Liver (tissue), 8 donors: ENCODE measurements at regions not wholly inside any gene's neighbourhood (a gene's known extent, or its start where the extent isn't known, plus 50 kb on each side); places are given as distances from the start of the nearest gene placed in this dataset.

Source experiments
- DNase-seq: peaks from one replicate; pipeline ENCODE4 v3.0.0-alpha.2; 2017; ENCODE audit warnings: low spot score
- H3K27ac ChIP-seq, 2 donors: one replicate each; pipeline ENCODE4 v1.7.0; 2013; ENCODE audit warnings: inconsistent platforms in 2 of 2, low read length in 2 of 2, control low read depth in 1 of 2, low read depth in 1 of 2, mild to moderate bottlenecking in 1 of 2
- H3K27me3 ChIP-seq, 4 donors: one replicate each; pipeline versions ENCODE4 v1.6.1 to v1.7.0; 2013; ENCODE audit warnings: low read length in 3 of 4, inconsistent platforms in 1 of 4, mild to moderate bottlenecking in 1 of 4, moderate library complexity in 1 of 4; ENCODE audit not compliant: control insufficient read depth in 4 of 4, insufficient read depth in 4 of 4
- H3K36me3 ChIP-seq, 4 donors: one replicate each; pipeline versions ENCODE4 v1.6.1 to v1.7.0; 2013; ENCODE audit warnings: low read length in 3 of 4, mild to moderate bottlenecking in 3 of 4, low read depth in 1 of 4, moderate library complexity in 1 of 4; ENCODE audit not compliant: control insufficient read depth in 4 of 4, insufficient read depth in 3 of 4
- H3K4me1 ChIP-seq, 4 donors: one replicate each; pipeline versions ENCODE4 v1.6.1 to v1.7.0; 2013; ENCODE audit warnings: low read length in 3 of 4, mild to moderate bottlenecking in 3 of 4, moderate library complexity in 1 of 4; ENCODE audit not compliant: control insufficient read depth in 4 of 4, insufficient read depth in 4 of 4
- H3K4me3 ChIP-seq, 3 donors: one replicate each; pipeline versions ENCODE4 v1.6.1 to v1.7.0; 2013; ENCODE audit warnings: low read length in 3 of 3, control low read depth in 1 of 3, low read depth in 1 of 3, mild to moderate bottlenecking in 1 of 3
- H3K9ac ChIP-seq, 2 donors: one replicate each; pipeline ENCODE4 v1.7.0; 2013; ENCODE audit warnings: low read length in 2 of 2, mild to moderate bottlenecking in 2 of 2, moderate library complexity in 2 of 2, control low read depth in 1 of 2, low read depth in 1 of 2
- H3K9me3 ChIP-seq, 4 donors: one replicate each; pipeline versions ENCODE4 v1.6.1 to v1.7.0; 2013; ENCODE audit warnings: low read length in 3 of 4; ENCODE audit not compliant: control insufficient read depth in 4 of 4
- ATF3 ChIP-seq: IDR thresholded peaks from 2 replicates; pipeline ENCODE4 v1.6.1; 2016; ENCODE audit warnings: antibody characterized with exemption
- CTCF ChIP-seq: fragments of 150-350 bp; IDR thresholded peaks from 2 replicates; pipeline ENCODE4 v1.5.1; 2017; ENCODE audit warnings: improper control_type of control experiment, low read depth, low read length; ENCODE audit not compliant: missing input control
- EGR1 ChIP-seq, 2 donors: IDR thresholded peaks; 2 replicates each; pipeline ENCODE4 v1.6.1; 2016 to 2018; ENCODE audit warnings: antibody characterized with exemption in 2 of 2, low read depth in 2 of 2
- FOXA1 ChIP-seq: IDR thresholded peaks from 2 replicates; pipeline ENCODE4 v1.6.1; 2016; ENCODE audit warnings: antibody characterized with exemption
- FOXA2 ChIP-seq: IDR thresholded peaks from 2 replicates; pipeline ENCODE4 v1.6.1; 2016; ENCODE audit warnings: antibody characterized with exemption
- GABPA ChIP-seq, 2 donors: IDR thresholded peaks in 1 of 2; conservative IDR thresholded peaks in 1 of 2; 2 replicates each; pipeline ENCODE4 v1.6.1; 2016; ENCODE audit warnings: antibody characterized with exemption in 2 of 2, mild to moderate bottlenecking in 1 of 2, moderate library complexity in 1 of 2
- HNF4A ChIP-seq, 2 donors: conservative IDR thresholded peaks; 2 replicates each; pipeline ENCODE4 v1.6.1; 2016; ENCODE audit warnings: antibody characterized with exemption in 2 of 2, mild to moderate bottlenecking in 2 of 2
- HNF4G ChIP-seq: IDR thresholded peaks from 2 replicates; pipeline ENCODE4 v1.6.1; 2016; ENCODE audit warnings: antibody characterized with exemption
- JUND ChIP-seq, 2 donors: IDR thresholded peaks; 2 replicates each; pipeline ENCODE4 v1.6.1; 2016; ENCODE audit warnings: antibody characterized with exemption in 2 of 2
- NR2F2 ChIP-seq: IDR thresholded peaks from 2 replicates; pipeline ENCODE4 v1.6.1; 2016; ENCODE audit warnings: antibody characterized with exemption
- RAD21 ChIP-seq, 2 donors: IDR thresholded peaks; 2 replicates each; pipeline ENCODE4 v1.6.1; 2016; ENCODE audit warnings: antibody characterized with exemption in 2 of 2, mild to moderate bottlenecking in 2 of 2
- RXRA ChIP-seq, 2 donors: IDR thresholded peaks; 2 replicates each; pipeline ENCODE4 v1.6.1; 2017 to 2018; ENCODE audit warnings: antibody characterized with exemption in 2 of 2, mild to moderate bottlenecking in 1 of 2
- SP1 ChIP-seq: IDR thresholded peaks from 2 replicates; pipeline ENCODE4 v1.6.1; 2018; ENCODE audit warnings: antibody characterized with exemption, mild to moderate bottlenecking
- TAF1 ChIP-seq: conservative IDR thresholded peaks from 2 replicates; pipeline ENCODE4 v1.6.1; 2016; ENCODE audit warnings: antibody characterized with exemption, mild to moderate bottlenecking
- YY1 ChIP-seq: IDR thresholded peaks from 2 replicates; pipeline ENCODE4 v1.6.1; 2016; ENCODE audit warnings: antibody characterized with exemption, mild to moderate bottlenecking
- WGBS: extraction: QIAGEN DNeasy Blood & Tissue Kit; methylation state at CpG from one replicate; pipeline ENCODE4 v1.1.7; 2013; 5-methylcytosine and 5-hydroxymethylcytosine counted together
- TF ChIP-seq, protein P1 (sequence below): IDR thresholded peaks from 2 replicates; pipeline ENCODE4 v1.6.1; 2016; ENCODE audit warnings: antibody characterized with exemption, mild to moderate bottlenecking
- TF ChIP-seq, protein P2 (sequence below): IDR thresholded peaks from 2 replicates; pipeline ENCODE4 v1.6.1; 2016; ENCODE audit warnings: antibody characterized with exemption
- donor health status: healthy.
- donor health status: healthy.
- donor health status: healthy.
- donor health status: healthy.
- donor health status: healthy.

DNA sequence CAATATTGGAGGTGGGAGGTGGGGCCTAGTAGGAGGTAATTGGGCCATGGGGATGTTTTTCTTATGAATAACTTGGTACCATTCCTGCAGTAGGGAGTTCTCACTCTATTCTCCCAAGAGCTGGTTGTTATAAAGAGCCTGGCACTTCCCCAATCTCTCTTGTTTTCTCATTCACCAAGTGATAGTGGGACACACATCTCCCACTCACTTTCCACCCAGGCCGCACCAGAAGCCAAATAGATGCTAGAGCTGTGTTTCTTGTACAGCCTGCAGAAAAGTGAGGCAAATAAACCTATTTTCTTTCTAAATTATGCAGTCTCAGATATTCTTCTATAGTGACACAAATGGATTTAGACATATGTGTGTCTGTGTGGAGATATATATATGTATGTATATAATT is 117.6 kb downstream of the ANKRD50 start:
- Histone ChIP-seq H3K27ac (no peak overlapping the region), H3K27me3 (no peaks in the 10 kb centered on the region), H3K9ac (no peak overlapping the region), H3K4me1 (no peaks in the 10 kb centered on the region), H3K4me3 (no peak overlapping the region), H3K36me3 (no peaks in the 10 kb centered on the region), H3K9me3 (no peaks in the 10 kb centered on the region)
- 93% methylated on average over 1 of the region's 1 CpG for WGBS
- DNase-seq, result no peak
- no peak for TF ChIP-seq EGR1 (IDR thresholded peaks at IDR 0.05; ENCODE audit: low read depth in 2 of 2)
- no peak for TF ChIP-seq ATF3

GRCh38 chr4:124596816-124597215 is 115.7 kb downstream of the ANKRD50 start:
- no peaks in the 10 kb centered on the region for H3K36me3 ChIP-seq
- H3K9ac ChIP-seq, result no peak overlapping the region
- H3K4me3 ChIP-seq, result no peak overlapping the region
- no peak overlapping the region for H3K27ac ChIP-seq
- no peak for TF ChIP-seq FOXA2
- TF ChIP-seq, protein P1, sequence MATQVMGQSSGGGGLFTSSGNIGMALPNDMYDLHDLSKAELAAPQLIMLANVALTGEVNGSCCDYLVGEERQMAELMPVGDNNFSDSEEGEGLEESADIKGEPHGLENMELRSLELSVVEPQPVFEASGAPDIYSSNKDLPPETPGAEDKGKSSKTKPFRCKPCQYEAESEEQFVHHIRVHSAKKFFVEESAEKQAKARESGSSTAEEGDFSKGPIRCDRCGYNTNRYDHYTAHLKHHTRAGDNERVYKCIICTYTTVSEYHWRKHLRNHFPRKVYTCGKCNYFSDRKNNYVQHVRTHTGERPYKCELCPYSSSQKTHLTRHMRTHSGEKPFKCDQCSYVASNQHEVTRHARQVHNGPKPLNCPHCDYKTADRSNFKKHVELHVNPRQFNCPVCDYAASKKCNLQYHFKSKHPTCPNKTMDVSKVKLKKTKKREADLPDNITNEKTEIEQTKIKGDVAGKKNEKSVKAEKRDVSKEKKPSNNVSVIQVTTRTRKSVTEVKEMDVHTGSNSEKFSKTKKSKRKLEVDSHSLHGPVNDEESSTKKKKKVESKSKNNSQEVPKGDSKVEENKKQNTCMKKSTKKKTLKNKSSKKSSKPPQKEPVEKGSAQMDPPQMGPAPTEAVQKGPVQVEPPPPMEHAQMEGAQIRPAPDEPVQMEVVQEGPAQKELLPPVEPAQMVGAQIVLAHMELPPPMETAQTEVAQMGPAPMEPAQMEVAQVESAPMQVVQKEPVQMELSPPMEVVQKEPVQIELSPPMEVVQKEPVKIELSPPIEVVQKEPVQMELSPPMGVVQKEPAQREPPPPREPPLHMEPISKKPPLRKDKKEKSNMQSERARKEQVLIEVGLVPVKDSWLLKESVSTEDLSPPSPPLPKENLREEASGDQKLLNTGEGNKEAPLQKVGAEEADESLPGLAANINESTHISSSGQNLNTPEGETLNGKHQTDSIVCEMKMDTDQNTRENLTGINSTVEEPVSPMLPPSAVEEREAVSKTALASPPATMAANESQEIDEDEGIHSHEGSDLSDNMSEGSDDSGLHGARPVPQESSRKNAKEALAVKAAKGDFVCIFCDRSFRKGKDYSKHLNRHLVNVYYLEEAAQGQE, result no peak
- 69% methylated on average over 4 of the region's 4 CpGs for WGBS
- no peaks in the 10 kb centered on the region for H3K9me3 ChIP-seq
- H3K4me1 ChIP-seq, result no peaks in the 10 kb centered on the region
- no peak for DNase-seq
- no peaks in the 10 kb centered on the region for H3K27me3 ChIP-seq

- no peaks in the 10 kb centered on the region for H3K27me3 ChIP-seq
- H3K9ac ChIP-seq, result no peak overlapping the region
- no peaks in the 10 kb centered on the region for H3K9me3 ChIP-seq
- DNase-seq, result no peak
- no peak overlapping the region for H3K27ac ChIP-seq
- 62% methylated on average over 2 of the region's 2 CpGs for WGBS
- no peaks in the 10 kb centered on the region for H3K36me3 ChIP-seq
- H3K4me3 ChIP-seq, result no peak overlapping the region
- H3K4me1 ChIP-seq, result no peaks in the 10 kb centered on the region
- TF ChIP-seq CTCF, result no peak
- no peak for TF ChIP-seq NR2F2
- TF ChIP-seq ATF3, result no peak
- no peak for TF ChIP-seq RXRA (IDR thresholded peaks at IDR 0.05)
- TF ChIP-seq GABPA (IDR thresholded peaks at IDR 0.05 in 1 of 2, conservative IDR thresholded peaks at IDR 0.05 in 1 of 2), result no peak
- TF ChIP-seq JUND (IDR thresholded peaks at IDR 0.05), result no peak
- TF ChIP-seq RAD21 (IDR thresholded peaks at IDR 0.05), result no peak
- no peak for TF ChIP-seq FOXA2
- no peak for TF ChIP-seq SP1
- no peak for TF ChIP-seq EGR1 (IDR thresholded peaks at IDR 0.05; ENCODE audit: low read depth in 2 of 2)
- TF ChIP-seq HNF4G, result no peak
- TF ChIP-seq HNF4A (conservative IDR thresholded peaks at IDR 0.05), result no peak
- no peak for TF ChIP-seq YY1
- no peak for TF ChIP-seq TAF1
- TF ChIP-seq, protein P1, result no peak
- TF ChIP-seq, protein P2, sequence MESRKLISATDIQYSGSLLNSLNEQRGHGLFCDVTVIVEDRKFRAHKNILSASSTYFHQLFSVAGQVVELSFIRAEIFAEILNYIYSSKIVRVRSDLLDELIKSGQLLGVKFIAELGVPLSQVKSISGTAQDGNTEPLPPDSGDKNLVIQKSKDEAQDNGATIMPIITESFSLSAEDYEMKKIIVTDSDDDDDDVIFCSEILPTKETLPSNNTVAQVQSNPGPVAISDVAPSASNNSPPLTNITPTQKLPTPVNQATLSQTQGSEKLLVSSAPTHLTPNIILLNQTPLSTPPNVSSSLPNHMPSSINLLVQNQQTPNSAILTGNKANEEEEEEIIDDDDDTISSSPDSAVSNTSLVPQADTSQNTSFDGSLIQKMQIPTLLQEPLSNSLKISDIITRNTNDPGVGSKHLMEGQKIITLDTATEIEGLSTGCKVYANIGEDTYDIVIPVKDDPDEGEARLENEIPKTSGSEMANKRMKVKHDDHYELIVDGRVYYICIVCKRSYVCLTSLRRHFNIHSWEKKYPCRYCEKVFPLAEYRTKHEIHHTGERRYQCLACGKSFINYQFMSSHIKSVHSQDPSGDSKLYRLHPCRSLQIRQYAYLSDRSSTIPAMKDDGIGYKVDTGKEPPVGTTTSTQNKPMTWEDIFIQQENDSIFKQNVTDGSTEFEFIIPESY, result no peak
- TF ChIP-seq FOXA1, result no peak
Observed at GRCh38 chr4:124610211-124610610, 102.3 kb downstream of the ANKRD50 start.
